Neutrophil (primary cell): ENCODE measurements at regions not wholly inside any gene's neighbourhood (a gene's known extent, or its start where the extent isn't known, plus 50 kb on each side); places are given as distances from the start of the nearest gene placed in this dataset.

Source experiments
- H3K27ac ChIP-seq: fragments of 200-600 bp; sonication (generic); 2 replicates; pipeline ENCODE4 v1.5.1; 2016; ENCODE audit warnings: mild to moderate bottlenecking, moderate library complexity
- H3K27me3 ChIP-seq: fragments of 200-600 bp; sonication (generic); 2 replicates; pipeline ENCODE4 v1.6.0; 2016; ENCODE audit warnings: mild to moderate bottlenecking
- H3K36me3 ChIP-seq: fragments of 200-600 bp; sonication (generic); 2 replicates; pipeline ENCODE4 v1.5.1; 2017
- H3K4me1 ChIP-seq, 2 experiments: fragments of 200-600 bp in 1 of 2; sonication (generic) in 1 of 2; 1 replicate in 1 of 2; 2 replicates in 1 of 2; pipeline versions ENCODE4 v1.5.1 to v1.6.1; 2013 to 2016; ENCODE audit warnings: low read depth in 1 of 2, low read length in 1 of 2, mild to moderate bottlenecking in 1 of 2, moderate library complexity in 1 of 2; ENCODE audit not compliant: control insufficient read depth in 1 of 2, insufficient read depth in 1 of 2
- H3K4me3 ChIP-seq, 2 experiments: fragments of 200-600 bp in 1 of 2; sonication (generic) in 1 of 2; 1 replicate in 1 of 2; 2 replicates in 1 of 2; pipeline ENCODE4 v1.5.1; 2013 to 2016; ENCODE audit warnings: low read depth in 1 of 2, low read length in 1 of 2, mild to moderate bottlenecking in 1 of 2, moderate library complexity in 1 of 2
- H3K9me3 ChIP-seq: fragments of 200-600 bp; sonication (generic); 2 replicates; pipeline ENCODE4 v1.5.1; 2016
- CTCF ChIP-seq: fragments of 200-600 bp; sonication (generic); IDR thresholded peaks from 2 replicates; pipeline ENCODE4 v1.5.1; 2016; ENCODE audit warnings: antibody characterized with exemption

GRCh38 chr18:46336278-46337111, 232.3 kb downstream of the HAUS1 start:
- Histone ChIP-seq H3K27me3 (peaks cover 95% of the 10 kb centered on the region), H3K4me3 (no peak overlapping the region), H3K27ac (no peak overlapping the region), H3K9me3 (no peaks in the 10 kb centered on the region), H3K4me1 (peaks cover 7 to 17% of the 10 kb centered on the region in 2 experiments), H3K36me3 (no peaks in the 10 kb centered on the region)
- TF ChIP-seq CTCF = no peak

- no peaks in the 10 kb centered on the region for H3K36me3 ChIP-seq
- TF ChIP-seq CTCF = no peak
- no peak overlapping the region for H3K4me3 ChIP-seq
- no peak overlapping the region for H3K27ac ChIP-seq
- H3K27me3 ChIP-seq = peaks cover 87% of the 10 kb centered on the region
- H3K9me3 ChIP-seq = no peaks in the 10 kb centered on the region
- H3K4me1 ChIP-seq = peaks cover 14 to 20% of the 10 kb centered on the region in 2 experiments
These were observed 233.1 kb downstream of the HAUS1 start for GRCh38 chr18:46337271-46337670.

GRCh38 chr18:46338205-46338604, 234.0 kb downstream of the HAUS1 start:
- no peaks in the 10 kb centered on the region for H3K36me3 ChIP-seq
- H3K9me3 ChIP-seq = no peaks in the 10 kb centered on the region
- no peak for TF ChIP-seq CTCF
- H3K4me1 ChIP-seq = peaks cover 15 to 19% of the 10 kb centered on the region in 2 experiments
- no peak overlapping the region for H3K27ac ChIP-seq
- no peak overlapping the region for H3K4me3 ChIP-seq
- H3K27me3 ChIP-seq = peaks cover 78% of the 10 kb centered on the region

GRCh38 chr18:46338766-46339165, 234.6 kb downstream of the HAUS1 start:
- H3K9me3 ChIP-seq = no peaks in the 10 kb centered on the region
- H3K4me3 ChIP-seq = no peak overlapping the region
- no peaks in the 10 kb centered on the region for H3K36me3 ChIP-seq
- peaks cover 72% of the 10 kb centered on the region for H3K27me3 ChIP-seq
- TF ChIP-seq CTCF = no peak
- peaks cover 16 to 17% of the 10 kb centered on the region in 2 experiments for H3K4me1 ChIP-seq
- H3K27ac ChIP-seq = no peak overlapping the region

GRCh38 chr18:46340716-46341115, 236.5 kb downstream of the HAUS1 start:
- Histone ChIP-seq H3K4me1 (peaks cover 14 to 17% of the 10 kb centered on the region in 2 experiments), H3K36me3 (no peaks in the 10 kb centered on the region), H3K4me3 (no peak overlapping the region), H3K27ac (no peak overlapping the region), H3K27me3 (peaks cover 52% of the 10 kb centered on the region), H3K9me3 (no peaks in the 10 kb centered on the region)
- TF ChIP-seq CTCF = no peak
